Smooth muscle cell (in vitro differentiated cells): ENCODE measurements at regions not wholly inside any gene's neighbourhood (a gene's known extent, or its start where the extent isn't known, plus 50 kb on each side); places are given as distances from the start of the nearest gene placed in this dataset.
A peak's percentile ranks its signal among the peaks of the same experiment; 100 is the strongest.

Source experiments
- DNase-seq: peaks from one replicate; lab custom pipeline; 2025; ENCODE audit not compliant: unreplicated experiment; lab: John Stamatoyannopoulos, UW
- H2AFZ ChIP-seq: fragments of 200-600 bp; sonication (generic); 2 replicates; pipeline ENCODE4 v1.6.0; 2016; ENCODE audit warnings: antibody characterized with exemption, low read depth, mild to moderate bottlenecking
- H3F3A ChIP-seq: fragments of 200-600 bp; sonication (generic); 2 replicates; pipeline ENCODE4 v1.6.0; 2017; ENCODE audit warnings: antibody characterized with exemption, low read depth
- H3K27ac ChIP-seq: fragments of 200-600 bp; sonication (generic); 2 replicates; pipeline ENCODE4 v1.5.1; 2016; ENCODE audit warnings: low read depth, mild to moderate bottlenecking
- H3K27me3 ChIP-seq: fragments of 200-600 bp; sonication (generic); 2 replicates; pipeline ENCODE4 v1.6.1; 2016; ENCODE audit warnings: low read depth, mild to moderate bottlenecking
- H3K36me3 ChIP-seq: fragments of 200-600 bp; sonication (generic); 2 replicates; pipeline ENCODE4 v1.5.1; 2016; ENCODE audit warnings: low read depth
- H3K4me1 ChIP-seq: fragments of 200-600 bp; sonication (generic); 2 replicates; pipeline ENCODE4 v1.5.1; 2016; ENCODE audit warnings: low read depth
- H3K4me2 ChIP-seq: fragments of 200-600 bp; sonication (generic); 2 replicates; pipeline ENCODE4 v1.6.0; 2016; ENCODE audit warnings: mild to moderate bottlenecking
- H3K4me3 ChIP-seq: fragments of 200-600 bp; sonication (generic); 2 replicates; pipeline ENCODE4 v1.5.1; 2016; ENCODE audit warnings: mild to moderate bottlenecking
- H3K79me2 ChIP-seq: fragments of 200-600 bp; sonication (generic); 2 replicates; pipeline ENCODE4 v1.6.0; 2016; ENCODE audit warnings: low read depth, mild to moderate bottlenecking
- H3K9ac ChIP-seq: fragments of 200-600 bp; sonication (generic); 2 replicates; pipeline ENCODE4 v1.6.0; 2016; ENCODE audit warnings: low read depth
- H3K9me3 ChIP-seq: fragments of 200-600 bp; sonication (generic); replicated peaks from 2 replicates; pipeline ENCODE4 v1.5.1; 2016; ENCODE audit warnings: low read depth
- H4K20me1 ChIP-seq: fragments of 200-600 bp; sonication (generic); 2 replicates; pipeline ENCODE4 v1.6.0; 2016; ENCODE audit warnings: low read depth
- CTCF ChIP-seq: fragments of 200-600 bp; sonication (generic); IDR thresholded peaks from 2 replicates; pipeline ENCODE4 v1.5.1; 2017; ENCODE audit warnings: borderline replicate concordance, mild to moderate bottlenecking, antibody characterized with exemption; ENCODE audit not compliant: insufficient read depth, poor library complexity, severe bottlenecking
- WGBS: methylation state at CpG from one replicate; pipeline ENCODE4 v1.1.7; 2016; ENCODE audit warnings: low lambda C conversion rate; 5-methylcytosine and 5-hydroxymethylcytosine counted together

GRCh38 chr21:15219894-15220293 lies 155.1 kb upstream of the NRIP1 start:
- Histone ChIP-seq H3K36me3 (no peaks in the 10 kb centered on the region), H3K4me2 (no peak overlapping the region), H3K4me3 (no peak overlapping the region), H2AFZ (no peak overlapping the region), H3K27me3 (no peaks in the 10 kb centered on the region), H3K9ac (no peak overlapping the region), H4K20me1 (no peaks in the 10 kb centered on the region), H3K79me2 (no peaks in the 10 kb centered on the region), H3K27ac (no peak overlapping the region), H3F3A (peaks cover 9% of the 10 kb centered on the region), H3K9me3 (no peaks in the 10 kb centered on the region), H3K4me1 (peaks cover 3% of the 10 kb centered on the region)
- TF ChIP-seq CTCF: no peak
- 85% methylated on average over 6 of the region's 6 CpGs for WGBS
- DNase-seq: no peak

GRCh38 chr21:15221799-15222386 lies 157.1 kb upstream of the NRIP1 start:
- no peaks in the 10 kb centered on the region for H3K79me2 ChIP-seq
- no peaks in the 10 kb centered on the region for H3K27me3 ChIP-seq
- no peaks in the 10 kb centered on the region for H3K36me3 ChIP-seq
- H3K4me3 ChIP-seq: no peak overlapping the region
- H3K27ac ChIP-seq: peak overlapping the region; percentile 56
- no peak overlapping the region for H2AFZ ChIP-seq
- H3K4me2 ChIP-seq: no peak overlapping the region
- H3F3A ChIP-seq: peaks cover 9% of the 10 kb centered on the region
- H3K9me3 ChIP-seq: no peaks in the 10 kb centered on the region
- H3K4me1 ChIP-seq: peaks cover 3% of the 10 kb centered on the region
- no peaks in the 10 kb centered on the region for H4K20me1 ChIP-seq
- no peak for DNase-seq
- no peak for TF ChIP-seq CTCF
- H3K9ac ChIP-seq: no peak overlapping the region

- Histone ChIP-seq H3F3A (peaks cover 9% of the 10 kb centered on the region), H3K36me3 (no peaks in the 10 kb centered on the region), H3K4me2 (no peak overlapping the region), H3K27ac (peak overlapping the region; percentile 56), H2AFZ (no peak overlapping the region), H3K4me3 (no peak overlapping the region), H3K27me3 (no peaks in the 10 kb centered on the region), H3K79me2 (no peaks in the 10 kb centered on the region), H3K9ac (no peak overlapping the region), H3K4me1 (peaks cover 3% of the 10 kb centered on the region), H3K9me3 (no peaks in the 10 kb centered on the region), H4K20me1 (no peaks in the 10 kb centered on the region)
- 38% methylated on average over 3 of the region's 3 CpGs for WGBS
- no peak for TF ChIP-seq CTCF
- DNase-seq: no peak
Observed at GRCh38 chr21:15222707-15223106, 157.9 kb upstream of the NRIP1 start.

- Histone ChIP-seq H3K36me3 (no peaks in the 10 kb centered on the region), H3K4me3 (no peak overlapping the region), H3K27ac (peak overlapping the region; percentile 56), H3K4me1 (peaks cover 3% of the 10 kb centered on the region), H3K27me3 (no peaks in the 10 kb centered on the region), H3K9ac (no peak overlapping the region), H2AFZ (no peak overlapping the region), H4K20me1 (no peaks in the 10 kb centered on the region), H3K9me3 (no peaks in the 10 kb centered on the region), H3F3A (peaks cover 9% of the 10 kb centered on the region), H3K79me2 (no peaks in the 10 kb centered on the region), H3K4me2 (no peak overlapping the region)
- TF ChIP-seq CTCF: no peak
- WGBS: 91% methylated on average over 6 of the region's 6 CpGs
- no peak for DNase-seq
Observed at GRCh38 chr21:15224346-15225086, 159.7 kb upstream of the NRIP1 start.
